HG03097 (cell line): ENCODE measurements at regions not wholly inside any gene's neighbourhood (a gene's known extent, or its start where the extent isn't known, plus 50 kb on each side); places are given as distances from the start of the nearest gene placed in this dataset.
"Not testable (repeated sequence)": the region's sequence is repeated elsewhere in the genome, so short reads cannot be mapped to it uniquely, and the experiment has no call there.

ENCODE experiments used
- ATAC-seq: cut with Tn5 transposase; IDR thresholded peaks from one replicate; pipeline ENCODE4 v1.9.1; 2021; ENCODE audit not compliant: unreplicated experiment, low FRiP score

GRCh38 chr3:87898971-87899370 is 159.8 kb downstream of the CGGBP1 start:
- no peak for ATAC-seq

DNA sequence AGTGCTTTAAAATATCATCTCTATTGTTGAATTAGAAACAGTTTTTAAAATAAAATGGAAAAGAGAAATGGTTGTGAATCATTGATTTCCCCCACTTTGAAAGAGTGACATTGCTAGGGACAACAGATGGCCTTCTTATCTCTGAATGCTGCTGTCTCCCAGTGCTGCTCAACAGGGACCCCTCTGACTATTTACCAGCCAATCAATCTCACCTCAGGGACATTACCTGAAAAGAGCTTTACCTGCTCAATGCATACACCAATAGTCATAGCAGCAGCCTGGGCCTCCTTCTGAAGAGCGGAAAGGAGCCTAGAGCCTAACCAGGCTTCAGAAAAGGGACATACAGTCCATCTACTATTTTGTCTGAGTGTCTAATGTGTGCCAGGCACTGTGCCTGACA is 162.8 kb downstream of the CGGBP1 start:
- ATAC-seq: no peak

GRCh38 chr3:87873136-87873535 is 185.7 kb downstream of the CGGBP1 start:
- no peak for ATAC-seq

GRCh38 chr3:87867001-87867400 is 191.8 kb downstream of the CGGBP1 start:
- ATAC-seq: no peak

- ATAC-seq: no peak
These were observed 202.7 kb downstream of the CGGBP1 start for GRCh38 chr3:87856126-87856525.

- ATAC-seq: no peak
These were observed 203.2 kb downstream of the CGGBP1 start for GRCh38 chr3:87855616-87856015.

DNA sequence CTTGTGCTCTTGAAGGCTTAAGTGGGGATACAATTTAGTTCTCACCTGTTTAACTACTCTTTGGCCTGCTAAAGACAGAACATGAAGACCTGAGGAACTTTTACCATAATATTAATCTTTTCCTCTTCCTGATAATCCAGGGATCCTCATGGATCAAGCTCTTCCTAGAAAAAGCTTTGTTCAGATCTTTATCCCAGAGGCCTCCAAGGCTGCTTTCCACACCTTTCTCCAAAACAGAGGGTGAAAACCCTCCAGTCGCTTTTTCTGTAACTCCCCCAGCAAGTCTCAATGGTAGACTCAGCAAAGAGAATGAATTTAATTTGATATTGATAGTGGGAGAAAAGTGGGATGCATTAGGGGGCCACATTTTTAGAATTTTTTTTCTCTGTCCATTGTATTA is 203.6 kb downstream of the CGGBP1 start:
- ATAC-seq: no peak

GRCh38 chr3:87848003-87848402 is 210.8 kb downstream of the CGGBP1 start:
- no peak for ATAC-seq

- ATAC-seq: no peak
These were observed 221.7 kb downstream of the CGGBP1 start for GRCh38 chr3:87837076-87837475.

GRCh38 chr3:87836026-87836425 is 222.8 kb downstream of the CGGBP1 start:
- ATAC-seq: no peak

- ATAC-seq: no peak
These were observed 223.6 kb downstream of the CGGBP1 start for GRCh38 chr3:87835236-87835635.

DNA sequence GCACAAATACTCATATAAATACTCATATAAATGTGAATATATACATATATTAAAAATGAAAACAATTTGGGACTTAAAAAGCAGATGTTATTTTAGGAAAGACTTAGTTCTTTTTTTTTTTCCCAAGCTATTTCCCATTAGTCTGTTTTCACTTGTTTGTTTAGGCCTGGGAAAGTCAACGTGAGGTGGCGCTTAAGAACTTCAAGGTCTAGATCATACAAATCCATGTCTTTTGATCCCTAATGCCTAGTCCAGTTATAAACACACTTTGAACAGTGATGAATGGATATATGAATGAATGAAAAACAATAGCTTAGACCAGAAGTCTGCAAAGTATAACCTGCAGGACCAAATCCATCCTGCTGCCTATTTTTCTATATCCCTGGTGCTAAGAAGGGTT is 224.5 kb downstream of the CGGBP1 start:
- no peak for ATAC-seq

GRCh38 chr3:87833039-87833377 is 225.8 kb downstream of the CGGBP1 start:
- ATAC-seq: no peak

GRCh38 chr3:87828046-87828445 is 230.8 kb downstream of the CGGBP1 start:
- no peak for ATAC-seq

DNA sequence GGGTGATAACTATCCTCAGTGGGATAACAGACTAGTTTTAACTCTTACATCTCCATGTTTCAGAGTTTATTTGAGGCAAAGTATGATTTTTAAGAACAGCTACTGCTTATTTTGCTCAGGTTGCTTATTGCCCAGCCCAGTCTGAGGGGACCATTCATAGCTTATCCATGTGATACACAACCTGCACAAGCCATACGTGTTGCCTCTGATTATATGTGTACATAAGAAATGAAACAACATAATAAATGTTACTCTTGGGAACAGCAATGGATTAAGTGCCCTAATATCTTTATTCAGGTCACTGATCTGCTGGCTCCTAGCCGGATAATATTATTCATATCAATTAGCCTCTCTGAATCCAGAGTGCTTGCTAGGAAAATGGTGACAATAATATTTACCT is 236.2 kb downstream of the CGGBP1 start:
- no peak for ATAC-seq

DNA sequence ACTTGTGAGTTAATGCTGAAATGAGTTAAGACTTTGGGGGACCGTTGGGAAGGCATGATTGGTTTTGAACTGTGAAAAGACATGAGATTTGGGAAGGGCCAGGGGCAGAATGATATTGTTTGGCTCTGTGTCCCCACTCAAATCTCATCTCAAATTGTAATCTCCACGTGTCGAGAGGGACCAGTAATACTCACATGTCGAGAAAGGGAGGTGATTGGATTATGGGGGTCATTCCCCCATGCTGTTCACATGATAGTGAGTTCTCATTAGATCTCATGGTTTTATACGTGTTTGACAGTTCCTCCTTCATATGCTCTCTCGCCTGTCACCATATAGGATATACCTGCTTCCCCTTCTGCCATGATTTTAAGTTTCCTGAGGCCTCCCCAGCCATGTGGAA is 245.3 kb downstream of the CGGBP1 start:
- not testable (repeated sequence) for ATAC-seq

DNA sequence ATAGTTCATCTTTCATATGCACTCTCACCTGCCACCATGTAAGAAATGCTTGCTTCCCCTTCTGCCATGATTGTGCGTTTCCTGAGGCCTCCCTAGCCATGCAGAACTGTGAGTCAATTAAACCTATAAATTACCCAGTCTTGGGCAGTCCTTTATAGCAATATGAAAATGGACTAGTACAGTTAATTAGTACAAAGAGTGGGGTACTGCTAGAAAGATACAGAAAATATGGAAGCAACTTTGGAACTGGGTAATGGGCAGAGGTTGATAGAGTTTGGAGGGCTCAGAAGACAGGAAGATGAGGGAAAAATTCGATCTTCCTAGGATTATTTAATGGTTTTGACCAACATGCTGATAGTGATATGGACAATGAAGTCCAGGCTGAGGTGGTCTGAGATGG is 246.9 kb downstream of the CGGBP1 start:
- ATAC-seq: no peak

DNA sequence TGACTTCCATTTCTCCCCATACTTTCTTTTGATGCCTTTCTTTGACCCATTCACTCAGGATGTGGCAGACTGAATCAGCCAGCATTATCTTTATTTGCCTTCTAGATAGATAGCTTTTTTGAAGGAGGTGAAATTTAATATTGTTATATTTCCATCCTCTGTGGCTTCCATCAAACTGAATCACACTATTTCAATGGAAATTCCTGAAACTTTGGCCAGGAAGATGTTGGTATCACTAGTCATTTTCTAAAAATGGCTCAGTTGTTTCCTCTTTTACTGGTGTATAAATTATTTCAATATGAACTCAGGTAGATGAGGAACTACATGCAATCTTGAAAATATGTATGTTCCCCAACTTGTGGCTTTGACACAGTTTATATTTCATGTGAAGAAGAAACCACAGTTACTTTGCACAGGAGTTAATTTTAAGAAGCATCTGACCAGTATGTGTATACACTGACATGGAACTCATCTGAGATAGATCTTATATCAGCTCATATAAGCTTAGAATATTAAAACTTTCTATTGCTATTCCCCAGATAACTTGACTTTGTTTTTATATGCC is 248.3 kb downstream of the CGGBP1 start:
- no peak for ATAC-seq

DNA sequence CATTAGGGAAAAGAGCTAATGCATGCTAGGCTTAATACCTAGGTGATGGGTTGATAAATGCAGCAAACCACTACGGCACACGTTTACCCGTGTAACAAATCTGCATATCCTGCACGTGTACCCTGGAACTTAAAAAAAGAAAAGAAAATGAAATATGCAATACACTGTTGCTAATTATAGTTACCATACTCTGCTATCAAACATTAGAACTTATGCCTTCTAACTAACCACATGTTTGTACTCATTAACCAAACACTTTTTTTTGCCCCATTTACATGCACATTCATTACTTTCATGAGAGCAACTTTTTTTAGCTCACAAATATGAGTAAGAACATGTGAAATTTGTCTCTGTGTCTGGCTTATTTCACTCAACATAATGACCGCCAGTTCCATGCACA is 253.1 kb downstream of the CGGBP1 start:
- ATAC-seq: peak; percentile 94

GRCh38 chr3:87801409-87801808 is 257.4 kb downstream of the CGGBP1 start:
- no peak for ATAC-seq

GRCh38 chr3:87800516-87800915 is 258.3 kb downstream of the CGGBP1 start:
- no peak for ATAC-seq

GRCh38 chr3:87798567-87798947 is 260.2 kb downstream of the CGGBP1 start:
- ATAC-seq: no peak

DNA sequence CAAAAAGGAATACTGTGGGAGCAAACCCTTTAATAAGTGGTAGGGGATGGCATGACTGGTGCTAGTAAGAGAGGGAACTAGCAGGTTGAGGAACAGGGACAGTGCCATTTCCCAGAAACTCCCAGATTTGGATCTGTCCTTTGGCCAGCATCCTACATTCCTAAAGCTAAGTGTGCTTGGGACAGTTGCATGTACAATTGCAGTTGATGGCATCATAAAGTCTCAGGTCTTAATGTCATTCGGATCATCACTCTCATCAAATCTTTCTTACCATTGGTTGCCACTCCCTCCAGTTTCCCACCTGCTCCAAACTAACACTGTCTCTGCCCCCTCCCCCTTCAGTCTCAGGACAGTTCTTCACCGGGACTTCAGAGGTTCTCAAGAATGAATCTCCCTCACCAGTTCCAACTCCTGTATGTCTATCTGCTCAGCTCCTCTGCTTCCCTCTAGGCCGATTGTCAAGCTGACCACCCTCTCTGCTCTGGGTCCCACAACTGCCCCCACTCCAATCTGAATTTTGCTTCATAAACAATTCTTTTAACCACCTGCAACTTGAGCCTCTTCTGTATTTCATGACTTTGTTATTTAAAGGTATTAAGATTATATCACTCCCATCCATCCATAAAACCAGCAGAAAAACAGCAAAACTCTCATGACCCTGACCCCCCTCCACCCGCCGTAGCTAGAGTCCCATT is 260.8 kb downstream of the CGGBP1 start:
- no peak for ATAC-seq
